GM12865 (cell line): ENCODE measurements at regions not wholly inside any gene's neighbourhood (a gene's known extent, or its start where the extent isn't known, plus 50 kb on each side); places are given as distances from the start of the nearest gene placed in this dataset.
A peak's percentile ranks its signal among the peaks of the same experiment; 100 is the strongest.

ENCODE experiments used
- DNase-seq: peaks from one replicate; pipeline ENCODE4 v3.0.0; 2010; ENCODE audit warnings: low read depth
- H3K4me3 ChIP-seq: 2 replicates; pipeline ENCODE4 v1.5.1; 2011; ENCODE audit warnings: mild to moderate bottlenecking, low read depth, low read length, control low read depth
- TF ChIP-seq, protein P1 (sequence below): IDR thresholded peaks from 2 replicates; pipeline ENCODE4 v1.5.1; 2011; ENCODE audit warnings: low read length, control low read depth, low read depth, inconsistent platforms; ENCODE audit not compliant: insufficient read depth; ENCODE audit errors: missing control alignments

DNA sequence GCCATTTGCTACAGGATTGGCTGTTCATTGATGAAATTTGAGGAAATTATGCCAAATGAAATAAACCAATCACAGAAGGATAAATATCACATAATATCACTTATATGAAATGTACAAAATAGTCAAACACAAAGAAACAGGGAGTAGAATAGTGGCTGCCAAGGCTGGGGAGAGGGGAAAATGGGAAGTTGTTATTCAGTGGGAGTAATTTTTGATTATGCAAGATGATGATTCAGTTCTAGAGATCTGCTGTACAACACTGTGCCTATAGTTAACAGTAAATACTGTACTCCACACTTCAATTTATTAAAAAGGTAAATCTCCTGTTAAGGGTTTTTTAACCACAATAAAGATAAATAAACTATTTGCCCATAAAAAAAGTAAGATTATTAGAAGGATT, 101.1 kb downstream of the TMA16 start:
- DNase-seq = no peak
- no peak overlapping the region for H3K4me3 ChIP-seq
- TF ChIP-seq, protein P1, sequence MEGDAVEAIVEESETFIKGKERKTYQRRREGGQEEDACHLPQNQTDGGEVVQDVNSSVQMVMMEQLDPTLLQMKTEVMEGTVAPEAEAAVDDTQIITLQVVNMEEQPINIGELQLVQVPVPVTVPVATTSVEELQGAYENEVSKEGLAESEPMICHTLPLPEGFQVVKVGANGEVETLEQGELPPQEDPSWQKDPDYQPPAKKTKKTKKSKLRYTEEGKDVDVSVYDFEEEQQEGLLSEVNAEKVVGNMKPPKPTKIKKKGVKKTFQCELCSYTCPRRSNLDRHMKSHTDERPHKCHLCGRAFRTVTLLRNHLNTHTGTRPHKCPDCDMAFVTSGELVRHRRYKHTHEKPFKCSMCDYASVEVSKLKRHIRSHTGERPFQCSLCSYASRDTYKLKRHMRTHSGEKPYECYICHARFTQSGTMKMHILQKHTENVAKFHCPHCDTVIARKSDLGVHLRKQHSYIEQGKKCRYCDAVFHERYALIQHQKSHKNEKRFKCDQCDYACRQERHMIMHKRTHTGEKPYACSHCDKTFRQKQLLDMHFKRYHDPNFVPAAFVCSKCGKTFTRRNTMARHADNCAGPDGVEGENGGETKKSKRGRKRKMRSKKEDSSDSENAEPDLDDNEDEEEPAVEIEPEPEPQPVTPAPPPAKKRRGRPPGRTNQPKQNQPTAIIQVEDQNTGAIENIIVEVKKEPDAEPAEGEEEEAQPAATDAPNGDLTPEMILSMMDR = no peak

- DNase-seq = peak; percentile 53
- TF ChIP-seq, protein P1 = no peak
- H3K4me3 ChIP-seq = no peak overlapping the region
Observed at GRCh38 chr4:163598028-163598427, 103.5 kb downstream of the TMA16 start.

DNA sequence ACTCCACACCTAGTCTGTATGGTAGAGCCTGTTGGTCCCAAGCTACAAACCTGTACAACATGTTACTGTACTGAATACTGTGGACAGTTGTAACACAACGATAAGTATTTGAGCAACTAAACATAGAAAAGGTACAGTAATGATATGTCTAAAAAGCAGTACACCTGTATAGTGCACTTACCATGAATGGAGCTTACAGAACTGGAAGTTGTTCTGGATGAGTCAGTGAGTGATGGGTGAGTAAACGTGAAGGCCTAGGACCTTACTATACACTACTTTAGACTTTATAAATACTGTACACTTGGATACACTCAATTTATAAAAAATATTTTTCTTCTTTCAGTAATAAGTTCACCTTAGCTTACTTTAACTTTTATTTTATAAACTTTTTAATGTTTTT, 104.0 kb downstream of the TMA16 start:
- DNase-seq = no peak
- TF ChIP-seq, protein P1 = no peak
- H3K4me3 ChIP-seq = no peak overlapping the region

DNA sequence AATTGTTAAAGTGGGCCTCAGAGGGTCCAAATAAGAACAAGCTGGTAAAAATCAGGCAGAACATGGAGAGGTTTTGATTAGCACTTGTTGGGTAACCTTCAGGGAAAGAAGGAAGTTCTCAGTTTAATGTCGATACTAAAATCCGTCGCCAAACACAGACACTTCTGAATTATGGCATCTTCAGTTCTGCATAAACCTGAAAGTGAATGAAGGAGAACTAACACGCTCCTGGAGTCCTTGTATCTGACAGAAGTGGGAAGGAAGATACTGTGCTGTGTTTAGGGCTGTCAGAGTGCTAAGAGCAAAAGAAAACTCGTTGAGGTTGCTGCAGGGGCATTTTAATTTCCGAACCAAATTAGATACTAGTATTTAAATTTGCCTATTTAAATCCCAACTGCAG, 106.2 kb downstream of the TMA16 start:
- no peak for DNase-seq
- TF ChIP-seq, protein P1 = no peak
- H3K4me3 ChIP-seq = no peak overlapping the region

GRCh38 chr4:163603257-163603656, 108.8 kb downstream of the TMA16 start:
- TF ChIP-seq, protein P1 = no peak
- no peak for DNase-seq
- H3K4me3 ChIP-seq = no peak overlapping the region

DNA sequence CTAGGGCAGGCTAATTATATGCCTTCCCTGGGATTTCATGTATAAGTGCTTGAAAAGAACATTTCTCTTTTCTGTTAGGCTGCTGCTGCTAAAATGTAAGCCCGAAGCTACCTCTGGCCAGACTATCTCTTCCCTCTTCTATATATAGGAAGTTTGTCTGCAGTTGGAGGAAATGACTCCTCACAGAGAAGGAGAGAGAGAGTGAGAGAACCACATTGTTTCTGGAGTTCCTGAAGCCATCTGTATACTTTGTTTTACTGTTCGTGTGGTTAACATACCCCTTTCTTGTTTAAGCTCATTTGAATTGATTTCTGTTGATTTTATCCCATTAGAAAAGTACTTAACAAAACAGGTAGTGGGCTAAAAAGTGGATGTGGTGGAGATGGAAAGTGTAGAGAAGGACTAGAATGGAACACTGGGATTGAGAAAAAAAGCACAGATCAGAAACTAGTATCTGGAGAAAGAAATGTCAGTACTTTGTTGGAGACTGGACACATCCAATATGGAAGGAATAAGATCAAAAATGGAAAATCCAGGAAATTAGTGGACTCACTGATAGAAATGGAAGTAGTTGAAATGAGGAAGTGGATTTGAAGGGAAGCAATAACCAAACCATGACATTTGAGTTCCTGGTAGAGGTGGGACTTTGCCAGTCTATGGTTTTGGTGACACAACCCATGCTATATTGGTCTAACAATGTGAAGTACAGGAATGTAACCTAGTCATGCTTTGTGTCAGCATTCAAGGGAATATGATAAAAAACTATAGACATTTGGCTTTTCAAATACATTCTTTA, 112.6 kb downstream of the TMA16 start:
- DNase-seq = no peak
- no peak overlapping the region for H3K4me3 ChIP-seq

More for the DNA sequence above, 112.6 kb downstream of the TMA16 start:
- TF ChIP-seq, protein P1 = no peak
